Upper lobe of left lung (tissue), 6 donors: ENCODE measurements at regions not wholly inside any gene's neighbourhood (a gene's known extent, or its start where the extent isn't known, plus 50 kb on each side); places are given as distances from the start of the nearest gene placed in this dataset.
A peak's percentile ranks its signal among the peaks of the same experiment; 100 is the strongest.

ENCODE experiments used
- ATAC-seq, 2 donors: fragments of 200-7000 bp; cut with Tn5 transposase; one replicate each; pipeline ENCODE4 v1.9.1; 2022; ENCODE audit warnings: mild to moderate bottlenecking in 2 of 2, moderate library complexity in 2 of 2; ENCODE audit not compliant: low FRiP score in 2 of 2
- DNase-seq, 2 donors: peaks; one replicate each; pipeline ENCODE4 v3.0.0-alpha.2; 2019 to 2020
- H3K27ac ChIP-seq, 4 donors: fragments of 200-600 bp; sonication (generic); one replicate each; pipeline ENCODE4 v1.5.1; 2016 to 2019
- H3K27me3 ChIP-seq, 4 donors: fragments of 200-600 bp; sonication (generic); one replicate each; pipeline ENCODE4 v1.5.1; 2017 to 2019
- H3K36me3 ChIP-seq, 4 donors: fragments of 200-600 bp; sonication (generic); one replicate each; pipeline ENCODE4 v1.5.1; 2016 to 2019
- H3K4me1 ChIP-seq, 4 donors: fragments of 200-600 bp; sonication (generic); one replicate each; pipeline ENCODE4 v1.5.1; 2018 to 2019
- H3K4me3 ChIP-seq, 4 donors: fragments of 200-600 bp; sonication (generic); one replicate each; pipeline ENCODE4 v1.5.1; 2017 to 2019; ENCODE audit warnings: mild to moderate bottlenecking in 2 of 4, moderate library complexity in 1 of 4
- H3K9me3 ChIP-seq, 4 donors: fragments of 200-600 bp; sonication (generic); one replicate each; pipeline ENCODE4 v1.5.1; 2018 to 2019
- EP300 ChIP-seq, 4 donors: sonication (generic); formaldehyde crosslinking; IDR thresholded peaks; one replicate each; pipeline ENCODE4 v1.5.1; 2017; ENCODE audit warnings: antibody characterized with exemption in 4 of 4, control low read depth in 2 of 4
- POLR2A ChIP-seq, 4 donors: fragments of 450-650 bp; IDR thresholded peaks; one replicate each; pipeline ENCODE4 v1.5.1; 2016 to 2017; ENCODE audit warnings: antibody characterized with exemption in 4 of 4, mild to moderate bottlenecking in 2 of 4
- POLR2AphosphoS5 ChIP-seq, 2 donors: sonication (generic); formaldehyde crosslinking; IDR thresholded peaks; one replicate each; pipeline ENCODE4 v1.5.1; 2017; ENCODE audit warnings: antibody characterized with exemption in 2 of 2
- WGBS, 2 donors: methylation state at CpG; one replicate each; pipeline ENCODE4 v1.1.5; 2017 to 2018; 5-methylcytosine and 5-hydroxymethylcytosine counted together
- TF ChIP-seq, protein P1 (sequence below), 6 experiments: fragments of 450-650 bp in 4 of 6; fragments of 200-600 bp in 2 of 6; sonication (generic) in 2 of 6; IDR thresholded peaks; one replicate each; pipeline ENCODE4 v1.5.1; 2016 to 2019; ENCODE audit warnings: antibody characterized with exemption in 6 of 6
- donor health status: DM: no; HTN: no; CAD: no; lungs with moderate emphysema.
- donor health status: DM: no; HTN: yes; CAD: no; lungs with severe emphysema.

DNA sequence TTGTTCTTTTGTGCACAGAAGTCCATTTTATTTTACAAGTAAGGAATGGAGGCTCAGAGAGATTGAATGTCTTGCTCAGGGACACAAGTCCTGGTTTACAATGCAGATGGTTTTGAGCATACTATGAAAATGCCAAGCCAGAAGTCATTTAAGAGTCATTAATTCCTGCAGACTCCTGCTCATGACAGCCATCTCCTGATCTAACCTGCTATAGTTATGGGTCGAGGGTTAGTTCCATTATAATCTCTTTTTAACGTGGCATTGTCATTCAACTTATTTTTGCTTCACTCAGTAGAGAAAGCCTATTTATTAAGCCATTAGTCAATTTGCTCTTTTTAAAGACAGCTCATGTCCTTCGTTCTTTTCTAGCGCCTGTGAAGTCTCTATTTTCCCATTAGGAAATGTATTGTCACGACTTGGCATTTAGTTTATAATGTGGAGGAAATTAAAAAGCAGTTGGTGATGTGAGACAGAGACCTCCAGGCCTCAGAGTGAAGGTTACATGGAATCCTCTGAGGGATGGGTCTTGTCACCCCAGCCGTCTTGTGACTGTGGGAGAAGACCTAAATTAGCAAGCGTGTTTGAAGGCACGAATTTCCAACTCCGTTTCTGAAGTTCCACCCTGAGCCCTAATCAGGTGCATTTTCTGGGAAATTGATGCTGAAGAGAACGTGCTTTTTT lies 84.1 kb downstream of the ACTBL2 start:
- Histone ChIP-seq H3K27ac (no peak overlapping the region), H3K4me1 (no peaks in the 10 kb centered on the region), H3K36me3 (no peaks in the 10 kb centered on the region), H3K27me3 (no peaks in the 10 kb centered on the region), H3K9me3 (no peaks in the 10 kb centered on the region), H3K4me3 (no peak overlapping the region)
- no peak for DNase-seq
- TF ChIP-seq POLR2AphosphoS5 (IDR thresholded peaks at IDR 0.05) (no peak), EP300 (IDR thresholded peaks at IDR 0.05) (no peak), POLR2A (IDR thresholded peaks at IDR 0.05) (no peak)
- TF ChIP-seq, protein P1, sequence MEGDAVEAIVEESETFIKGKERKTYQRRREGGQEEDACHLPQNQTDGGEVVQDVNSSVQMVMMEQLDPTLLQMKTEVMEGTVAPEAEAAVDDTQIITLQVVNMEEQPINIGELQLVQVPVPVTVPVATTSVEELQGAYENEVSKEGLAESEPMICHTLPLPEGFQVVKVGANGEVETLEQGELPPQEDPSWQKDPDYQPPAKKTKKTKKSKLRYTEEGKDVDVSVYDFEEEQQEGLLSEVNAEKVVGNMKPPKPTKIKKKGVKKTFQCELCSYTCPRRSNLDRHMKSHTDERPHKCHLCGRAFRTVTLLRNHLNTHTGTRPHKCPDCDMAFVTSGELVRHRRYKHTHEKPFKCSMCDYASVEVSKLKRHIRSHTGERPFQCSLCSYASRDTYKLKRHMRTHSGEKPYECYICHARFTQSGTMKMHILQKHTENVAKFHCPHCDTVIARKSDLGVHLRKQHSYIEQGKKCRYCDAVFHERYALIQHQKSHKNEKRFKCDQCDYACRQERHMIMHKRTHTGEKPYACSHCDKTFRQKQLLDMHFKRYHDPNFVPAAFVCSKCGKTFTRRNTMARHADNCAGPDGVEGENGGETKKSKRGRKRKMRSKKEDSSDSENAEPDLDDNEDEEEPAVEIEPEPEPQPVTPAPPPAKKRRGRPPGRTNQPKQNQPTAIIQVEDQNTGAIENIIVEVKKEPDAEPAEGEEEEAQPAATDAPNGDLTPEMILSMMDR (IDR thresholded peaks at IDR 0.05): no peak
- no peak for ATAC-seq
- 84 to 86% methylated on average over 10 of the region's 10 CpGs for WGBS, 2 donors

DNA sequence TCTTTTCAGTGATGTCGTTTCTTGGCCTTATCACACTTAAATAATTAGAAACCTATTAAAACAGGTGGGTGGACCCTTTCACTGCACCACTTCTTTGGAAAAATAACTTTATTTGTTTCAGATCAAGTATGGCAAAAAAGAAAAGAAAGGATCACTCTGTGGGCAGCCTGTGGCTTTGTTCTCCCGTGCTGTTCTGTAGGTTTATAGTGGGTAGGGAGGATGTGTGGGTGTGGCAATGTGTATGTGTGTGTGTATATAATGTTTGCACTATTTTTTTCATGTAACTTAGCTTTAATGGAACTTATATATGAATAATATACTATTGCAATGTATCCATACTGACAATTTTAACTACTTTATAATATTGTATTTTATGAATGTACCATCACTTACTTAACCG lies 85.9 kb downstream of the ACTBL2 start:
- Histone ChIP-seq H3K27me3 (no peaks in the 10 kb centered on the region), H3K27ac (no peak overlapping the region), H3K9me3 (no peaks in the 10 kb centered on the region), H3K4me3 (no peak overlapping the region), H3K4me1 (no peaks in the 10 kb centered on the region), H3K36me3 (no peaks in the 10 kb centered on the region)
- WGBS, 2 donors: 76 to 83% methylated on average over 3 of the region's 3 CpGs
- no peak for DNase-seq
- no peak for ATAC-seq
- TF ChIP-seq EP300 (IDR thresholded peaks at IDR 0.05) (no peak), POLR2A (IDR thresholded peaks at IDR 0.05) (no peak), POLR2AphosphoS5 (IDR thresholded peaks at IDR 0.05) (no peak)
- TF ChIP-seq, protein P1 (IDR thresholded peaks at IDR 0.05): no peak

DNA sequence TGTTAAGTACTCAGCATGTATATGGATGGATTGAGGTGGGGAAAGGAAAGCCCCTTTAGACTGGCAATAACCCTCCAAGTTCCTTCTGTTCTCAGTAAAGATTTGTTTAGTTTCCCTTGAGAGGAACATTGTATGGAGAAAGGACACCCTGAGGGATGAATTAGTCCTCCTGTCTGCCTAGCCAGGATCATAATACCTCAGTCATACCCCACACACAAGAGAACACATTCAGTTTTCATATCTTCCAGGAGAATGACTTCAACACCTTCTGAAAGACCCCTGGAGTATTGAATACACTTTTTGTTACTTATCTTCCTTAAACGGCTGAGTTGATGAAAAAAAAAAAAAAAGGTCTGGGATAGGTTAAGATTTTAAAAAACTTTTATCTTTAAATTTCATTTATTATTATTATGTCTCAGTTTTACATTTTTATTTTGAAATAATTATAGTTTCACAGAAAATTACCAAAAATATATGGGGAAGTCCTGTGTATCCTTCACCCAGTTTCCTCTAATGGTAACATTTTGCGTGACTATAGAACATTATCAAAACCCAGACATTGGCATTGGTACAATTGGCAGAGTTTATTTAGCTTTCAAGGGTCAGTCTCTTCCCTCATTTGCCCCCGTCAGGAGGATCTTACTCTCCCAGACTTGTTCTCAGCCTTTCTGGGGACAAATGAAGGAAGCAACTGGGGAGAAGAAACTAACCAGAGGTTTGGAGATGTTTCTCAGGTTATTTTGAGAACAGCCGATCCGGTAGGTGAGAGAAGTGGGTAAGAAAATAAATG lies 88.0 kb downstream of the ACTBL2 start:
- no peaks in the 10 kb centered on the region for H3K4me1 ChIP-seq
- H3K27ac ChIP-seq: no peak overlapping the region
- WGBS, 2 donors: 84 to 88% methylated on average over 5 of the region's 5 CpGs
- no peaks in the 10 kb centered on the region for H3K27me3 ChIP-seq
- ATAC-seq (no peak), DNase-seq (no peak)
- TF ChIP-seq POLR2AphosphoS5 (IDR thresholded peaks at IDR 0.05): no peak
- no peaks in the 10 kb centered on the region for H3K36me3 ChIP-seq
- no peak overlapping the region for H3K4me3 ChIP-seq
- H3K9me3 ChIP-seq: no peaks in the 10 kb centered on the region

DNA sequence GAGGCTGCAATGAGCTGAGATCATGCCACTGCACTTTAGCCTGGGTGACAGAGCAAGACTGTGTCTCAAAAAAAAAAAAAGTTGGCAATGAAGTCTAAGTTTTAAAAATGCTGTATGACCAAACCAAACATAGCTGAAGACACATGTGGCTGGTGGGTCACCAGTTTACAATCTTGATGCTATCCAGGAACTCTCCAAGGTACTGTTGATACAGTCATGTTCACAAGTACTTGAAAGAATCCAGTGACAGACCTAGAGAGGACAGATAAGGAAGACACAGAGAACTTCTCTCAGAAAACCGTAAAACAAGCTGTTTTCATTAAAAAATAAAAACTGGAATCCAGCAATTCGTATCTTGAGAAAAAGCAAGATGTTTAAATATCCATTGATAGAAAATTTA lies 95.7 kb downstream of the ACTBL2 start:
- no peaks in the 10 kb centered on the region for H3K9me3 ChIP-seq
- no peak overlapping the region for H3K27ac ChIP-seq
- H3K27me3 ChIP-seq: no peaks in the 10 kb centered on the region
- H3K4me3 ChIP-seq: no peak overlapping the region
- H3K36me3 ChIP-seq: no peaks in the 10 kb centered on the region
- TF ChIP-seq, protein P1 (IDR thresholded peaks at IDR 0.05): no peak
- TF ChIP-seq EP300 (IDR thresholded peaks at IDR 0.05) (no peak), POLR2A (IDR thresholded peaks at IDR 0.05) (no peak), POLR2AphosphoS5 (IDR thresholded peaks at IDR 0.05) (no peak)
- no peak for DNase-seq
- 84 to 89% methylated on average over 2 of the region's 2 CpGs for WGBS, 2 donors
- no peak for ATAC-seq
- H3K4me1 ChIP-seq: peaks cover 0 to 4% (median 0%) of the 10 kb centered on the region in 4 donors

DNA sequence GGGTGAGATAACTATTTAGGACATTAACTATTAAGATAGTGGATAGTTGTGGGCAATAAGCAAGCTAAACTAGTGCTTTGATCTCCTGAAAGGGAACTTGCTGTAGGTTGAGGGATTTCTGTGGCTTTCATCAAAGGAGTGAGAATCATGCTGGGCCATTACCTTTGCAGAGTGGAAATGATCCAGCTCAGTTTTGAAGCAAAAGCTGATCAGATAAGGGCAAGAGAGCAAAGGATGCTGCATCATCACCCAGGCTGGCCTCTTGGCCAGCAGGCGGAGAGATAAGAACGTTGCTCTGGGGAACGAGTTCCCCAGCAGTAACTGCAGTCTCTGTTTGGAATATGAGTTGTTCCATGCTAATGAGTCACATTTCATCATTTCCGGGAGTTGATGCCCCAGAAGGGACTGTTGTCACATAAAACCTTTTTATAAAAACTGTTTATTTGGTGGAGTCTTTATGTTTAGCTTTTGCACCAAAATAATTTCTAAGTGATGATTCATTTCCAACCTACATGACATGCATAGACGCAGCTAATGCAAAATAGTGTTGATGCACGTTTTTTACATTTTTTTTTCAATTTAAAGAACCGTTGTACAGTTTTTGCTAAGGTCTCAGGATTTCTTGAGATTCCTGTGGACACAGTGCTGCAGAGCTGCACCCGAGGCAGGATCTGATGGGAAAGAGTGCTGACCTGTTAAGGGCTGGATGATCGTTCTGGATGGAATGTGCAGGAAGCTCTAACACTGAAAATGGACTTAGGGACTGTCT lies 99.3 kb downstream of the ACTBL2 start:
- no peaks in the 10 kb centered on the region for H3K9me3 ChIP-seq
- WGBS, 2 donors: 41 to 42% methylated on average over 9 of the region's 9 CpGs
- ATAC-seq (peak in 1 of 2 donors; percentile 57), DNase-seq (no peak)
- H3K4me3 ChIP-seq: no peak overlapping the region
- H3K27me3 ChIP-seq: no peaks in the 10 kb centered on the region
- no peak overlapping the region for H3K27ac ChIP-seq
- H3K4me1 ChIP-seq: peaks cover 0 to 4% (median 0%) of the 10 kb centered on the region in 4 donors
- TF ChIP-seq POLR2A (IDR thresholded peaks at IDR 0.05) (no peak), EP300 (IDR thresholded peaks at IDR 0.05) (no peak), POLR2AphosphoS5 (IDR thresholded peaks at IDR 0.05) (no peak)
- TF ChIP-seq, protein P1 (IDR thresholded peaks at IDR 0.05): no peak
- H3K36me3 ChIP-seq: no peaks in the 10 kb centered on the region
